GM23338 (cell line): ENCODE measurements at regions not wholly inside any gene's neighbourhood (a gene's known extent, or its start where the extent isn't known, plus 50 kb on each side); places are given as distances from the start of the nearest gene placed in this dataset.

Experiments used
- ATAC-seq: fragments of 200-7000 bp; cut with Tn5 transposase; 3 replicates; pipeline ENCODE4 v1.9.1; 2020
- DNase-seq: peaks from one replicate; pipeline ENCODE4 v3.0.0-alpha.2; 2015; ENCODE audit warnings: low spot score
- H2AFZ ChIP-seq: fragments of 200-600 bp; sonication (generic); 2 replicates; pipeline ENCODE4 v1.8.0; 2016; ENCODE audit warnings: antibody characterized with exemption, mild to moderate bottlenecking, moderate library complexity
- H3F3A ChIP-seq: fragments of 200-600 bp; sonication (generic); replicated peaks from 2 replicates; pipeline ENCODE4 v1.8.0; 2017; ENCODE audit warnings: antibody characterized with exemption, mixed run types, low read depth
- H3K27ac ChIP-seq: fragments of 200-600 bp; sonication (generic); 2 replicates; pipeline ENCODE4 v1.6.1; 2016; ENCODE audit warnings: low read depth
- H3K27me3 ChIP-seq: fragments of 200-600 bp; sonication (generic); 2 replicates; pipeline ENCODE4 v1.8.0; 2016; ENCODE audit warnings: mild to moderate bottlenecking, mixed run types, moderate library complexity; ENCODE audit not compliant: insufficient read depth
- H3K36me3 ChIP-seq: fragments of 200-600 bp; sonication (generic); 2 replicates; pipeline ENCODE4 v1.8.0; 2016; ENCODE audit warnings: mild to moderate bottlenecking; ENCODE audit not compliant: insufficient read depth
- H3K4me1 ChIP-seq: fragments of 200-600 bp; sonication (generic); 2 replicates; pipeline ENCODE4 v1.8.0; 2016; ENCODE audit warnings: mild to moderate bottlenecking, moderate library complexity; ENCODE audit not compliant: insufficient read depth
- H3K4me2 ChIP-seq: fragments of 200-600 bp; sonication (generic); 2 replicates; pipeline ENCODE4 v1.7.1; 2017; ENCODE audit warnings: mixed run types
- H3K4me3 ChIP-seq: fragments of 200-600 bp; sonication (generic); 2 replicates; pipeline ENCODE4 v1.6.1; 2016; ENCODE audit warnings: mixed run types
- H3K79me2 ChIP-seq: fragments of 200-600 bp; sonication (generic); replicated peaks from 2 replicates; pipeline ENCODE4 v1.8.0; 2017; ENCODE audit warnings: mild to moderate bottlenecking; ENCODE audit not compliant: insufficient read depth
- H3K9me2 ChIP-seq: fragments of 200-600 bp; sonication (generic); 2 replicates; pipeline ENCODE4 v1.8.0; 2017; ENCODE audit not compliant: insufficient read depth
- H4K20me1 ChIP-seq: fragments of 200-600 bp; sonication (generic); replicated peaks from 2 replicates; pipeline ENCODE4 v1.8.0; 2017; ENCODE audit warnings: mild to moderate bottlenecking; ENCODE audit not compliant: insufficient read depth
- H3K27ac Mint-ChIP-seq: 2 replicates; pipeline ENCODE4 v1.8.0; 2020; ENCODE audit warnings: inconsistent platforms, mild to moderate bottlenecking, moderate library complexity, mixed read lengths
- H3K27me3 Mint-ChIP-seq: 3 replicates; pipeline ENCODE4 v1.8.0; 2022; ENCODE audit warnings: low read depth, mild to moderate bottlenecking, moderate library complexity, mixed read lengths, inconsistent platforms; ENCODE audit not compliant: insufficient read depth, poor library complexity
- H3K36me3 Mint-ChIP-seq: 3 replicates; pipeline ENCODE4 v1.8.0; 2021; ENCODE audit warnings: low read depth, mild to moderate bottlenecking, inconsistent platforms, moderate library complexity, mixed read lengths
- H3K4me1 Mint-ChIP-seq: 3 replicates; pipeline ENCODE4 v1.8.0; 2020; ENCODE audit warnings: mild to moderate bottlenecking, inconsistent platforms, mixed read lengths
- H3K4me3 Mint-ChIP-seq: 3 replicates; pipeline ENCODE4 v1.8.0; 2021; ENCODE audit warnings: moderate library complexity, mild to moderate bottlenecking, inconsistent platforms, mixed read lengths
- H3K9me3 Mint-ChIP-seq: 3 replicates; pipeline ENCODE4 v1.8.0; 2020; ENCODE audit warnings: moderate library complexity, mild to moderate bottlenecking, inconsistent platforms, mixed read lengths
- CTCF ChIP-seq, 2 experiments: fragments of 200-600 bp in 1 of 2; sonication (generic) in 1 of 2; conservative IDR thresholded peaks; 2 replicates each; pipeline versions ENCODE4 v1.5.1 to v1.6.1; 2016 to 2017; ENCODE audit warnings: antibody characterized with exemption in 2 of 2, low read depth in 2 of 2, mild to moderate bottlenecking in 2 of 2, moderate library complexity in 1 of 2
- STAT1 ChIP-seq: IDR thresholded peaks from one replicate; pipeline ENCODE4 v1.6.1; 2016; ENCODE audit warnings: antibody characterized with exemption; ENCODE audit not compliant: unreplicated experiment
- ZNF462 ChIP-seq: fragments of 250-450 bp; sonication (Bioruptor Pico); IDR thresholded peaks from 2 replicates; pipeline ENCODE4 v1.5.0; 2020; ENCODE audit warnings: mild to moderate bottlenecking, moderate library complexity

- no peak for TF ChIP-seq ZNF462 (CRISPR knock-in tag)
These were observed 141.7 kb upstream of the CHORDC1 start (continued) for GRCh38 chr11:90364527-90364926.

- peaks cover 4% of the 10 kb centered on the region; the same call in 1 of the 2 replicates for H3K4me1 ChIP-seq
- no peaks in the 10 kb centered on the region for H3K9me2 ChIP-seq
- no peaks in the 10 kb centered on the region for H3K27me3 Mint-ChIP-seq
- no peak for DNase-seq
- H3K36me3 Mint-ChIP-seq: no peaks in the 10 kb centered on the region
- no peaks in the 10 kb centered on the region for H3K9me3 Mint-ChIP-seq
- no peak overlapping the region for H2AFZ ChIP-seq
- H3K79me2 ChIP-seq: no peaks in the 10 kb centered on the region
- no peak overlapping the region for H3K4me3 ChIP-seq
- H3K4me3 Mint-ChIP-seq: no peak overlapping the region
- H3K36me3 ChIP-seq: no peaks in the 10 kb centered on the region
- H3K4me1 Mint-ChIP-seq: peaks cover 7% of the 10 kb centered on the region
- no peaks in the 10 kb centered on the region for H3K27me3 ChIP-seq
- H3F3A ChIP-seq: no peaks in the 10 kb centered on the region
- no peak overlapping the region for H3K27ac Mint-ChIP-seq
- H4K20me1 ChIP-seq: no peaks in the 10 kb centered on the region
- TF ChIP-seq STAT1 (no peak), CTCF (conservative IDR thresholded peaks at IDR 0.05; ENCODE audit: low read depth in 2 of 2) (no peak)
- ATAC-seq: no peak
- H3K27ac ChIP-seq: no peak overlapping the region
- H3K4me2 ChIP-seq: no peak overlapping the region
These were observed 140.9 kb upstream of the CHORDC1 start for GRCh38 chr11:90363739-90364138.
